Upper lobe of left lung (tissue), 4 donors: ENCODE measurements at regions not wholly inside any gene's neighbourhood (a gene's known extent, or its start where the extent isn't known, plus 50 kb on each side); places are given as distances from the start of the nearest gene placed in this dataset.
A peak's percentile ranks its signal among the peaks of the same experiment; 100 is the strongest.

Experiments used
- EP300 ChIP-seq, 4 donors: sonication (generic); formaldehyde crosslinking; IDR thresholded peaks; one replicate each; pipeline ENCODE4 v1.5.1; 2017; ENCODE audit warnings: antibody characterized with exemption in 4 of 4, control low read depth in 2 of 4
- POLR2A ChIP-seq, 4 donors: fragments of 450-650 bp; IDR thresholded peaks; one replicate each; pipeline ENCODE4 v1.5.1; 2016 to 2017; ENCODE audit warnings: antibody characterized with exemption in 4 of 4, mild to moderate bottlenecking in 2 of 4
- POLR2AphosphoS5 ChIP-seq, 2 donors: sonication (generic); formaldehyde crosslinking; IDR thresholded peaks; one replicate each; pipeline ENCODE4 v1.5.1; 2017; ENCODE audit warnings: antibody characterized with exemption in 2 of 2
- TF ChIP-seq, protein P1 (sequence below), 6 experiments: fragments of 450-650 bp in 4 of 6; fragments of 200-600 bp in 2 of 6; sonication (generic) in 2 of 6; IDR thresholded peaks; one replicate each; pipeline ENCODE4 v1.5.1; 2016 to 2019; ENCODE audit warnings: antibody characterized with exemption in 6 of 6

GRCh38 chr5:164013077-164013670, 507.8 kb downstream of the MAT2B start:
- TF ChIP-seq, protein P1, sequence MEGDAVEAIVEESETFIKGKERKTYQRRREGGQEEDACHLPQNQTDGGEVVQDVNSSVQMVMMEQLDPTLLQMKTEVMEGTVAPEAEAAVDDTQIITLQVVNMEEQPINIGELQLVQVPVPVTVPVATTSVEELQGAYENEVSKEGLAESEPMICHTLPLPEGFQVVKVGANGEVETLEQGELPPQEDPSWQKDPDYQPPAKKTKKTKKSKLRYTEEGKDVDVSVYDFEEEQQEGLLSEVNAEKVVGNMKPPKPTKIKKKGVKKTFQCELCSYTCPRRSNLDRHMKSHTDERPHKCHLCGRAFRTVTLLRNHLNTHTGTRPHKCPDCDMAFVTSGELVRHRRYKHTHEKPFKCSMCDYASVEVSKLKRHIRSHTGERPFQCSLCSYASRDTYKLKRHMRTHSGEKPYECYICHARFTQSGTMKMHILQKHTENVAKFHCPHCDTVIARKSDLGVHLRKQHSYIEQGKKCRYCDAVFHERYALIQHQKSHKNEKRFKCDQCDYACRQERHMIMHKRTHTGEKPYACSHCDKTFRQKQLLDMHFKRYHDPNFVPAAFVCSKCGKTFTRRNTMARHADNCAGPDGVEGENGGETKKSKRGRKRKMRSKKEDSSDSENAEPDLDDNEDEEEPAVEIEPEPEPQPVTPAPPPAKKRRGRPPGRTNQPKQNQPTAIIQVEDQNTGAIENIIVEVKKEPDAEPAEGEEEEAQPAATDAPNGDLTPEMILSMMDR (IDR thresholded peaks at IDR 0.05), result peak; percentile 24 to 82 (median 58)
- TF ChIP-seq POLR2A (IDR thresholded peaks at IDR 0.05) (no peak), POLR2AphosphoS5 (IDR thresholded peaks at IDR 0.05) (no peak), EP300 (IDR thresholded peaks at IDR 0.05) (no peak)
